ENCODE measurements at regions not wholly inside any gene's neighbourhood (a gene's known extent, or its start where the extent isn't known, plus 50 kb on each side); places are given as distances from the start of the nearest gene placed in this dataset.

GRCh38 chr20:54272901-54273488, 65.1 kb downstream of the PFDN4 start:
- H3K9me3 Mint-ChIP-seq, result no peaks in the 10 kb centered on the region
- no peak overlapping the region for H3K27ac Mint-ChIP-seq
- intact Hi-C loops (cut with micrococcal nuclease), result no loop called here
- peaks cover 17% of the 10 kb centered on the region for H3K27me3 Mint-ChIP-seq (ENCODE audit: low read depth)
- CTCF ChIA-PET, result no interaction called here
- H3K36me3 Mint-ChIP-seq (ENCODE audit: low read depth), result no peaks in the 10 kb centered on the region
- H3K4me3 Mint-ChIP-seq, result no peak overlapping the region
- peaks cover 20% of the 10 kb centered on the region for H3K4me1 Mint-ChIP-seq (ENCODE audit: low read depth)
- DNase-seq, result no peak

- H3K27me3 Mint-ChIP-seq (ENCODE audit: low read depth), result peaks cover 9% of the 10 kb centered on the region
- no peak for DNase-seq
- no peak overlapping the region for H3K4me3 Mint-ChIP-seq
- H3K27ac Mint-ChIP-seq, result no peak overlapping the region
- CTCF ChIA-PET, result no interaction called here
- intact Hi-C loops (cut with micrococcal nuclease), result no loop called here
- no peaks in the 10 kb centered on the region for H3K36me3 Mint-ChIP-seq (ENCODE audit: low read depth)
- peaks cover 19% of the 10 kb centered on the region for H3K4me1 Mint-ChIP-seq (ENCODE audit: low read depth)
- no peaks in the 10 kb centered on the region for H3K9me3 Mint-ChIP-seq
Observed at GRCh38 chr20:54275359-54276111, 67.6 kb downstream of the PFDN4 start.

- Mint-ChIP-seq H3K36me3 (ENCODE audit: low read depth) (no peaks in the 10 kb centered on the region), H3K9me3 (no peaks in the 10 kb centered on the region), H3K27me3 (ENCODE audit: low read depth) (peaks cover 7% of the 10 kb centered on the region), H3K4me1 (ENCODE audit: low read depth) (peaks cover 15% of the 10 kb centered on the region), H3K27ac (no peak overlapping the region), H3K4me3 (no peak overlapping the region)
- DNase-seq, result no peak
- CTCF ChIA-PET, result no interaction called here
- intact Hi-C loops (cut with micrococcal nuclease), result no loop called here
Observed at GRCh38 chr20:54276577-54277169, 68.8 kb downstream of the PFDN4 start.

- CTCF ChIA-PET, result interaction anchor here (0.6 kb wide), 2 partner anchors 100 to 238 kb away, joined by 3 read pairs; no protein-coding TSS in a partner anchor
Observed at GRCh38 chr20:54278262-54278661, 70.4 kb downstream of the PFDN4 start.

GRCh38 chr20:54282625-54283024, 74.7 kb downstream of the PFDN4 start:
- intact Hi-C loops (cut with micrococcal nuclease), result loop anchor here (10.0 kb wide), 1 partner anchor 688 kb away; the partner anchor contains the start of gene ZNF217
- Mint-ChIP-seq H3K27ac (no peak overlapping the region), H3K4me3 (no peak overlapping the region), H3K27me3 (ENCODE audit: low read depth) (no peaks in the 10 kb centered on the region), H3K4me1 (ENCODE audit: low read depth) (peaks cover 22% of the 10 kb centered on the region), H3K36me3 (ENCODE audit: low read depth) (peaks cover 5% of the 10 kb centered on the region), H3K9me3 (peaks cover 3% of the 10 kb centered on the region)
- CTCF ChIA-PET, result no interaction called here
- DNase-seq, result no peak

More at GRCh38 chr20:54278262-54278661, 70.4 kb downstream of the PFDN4 start:
- H3K27me3 Mint-ChIP-seq (ENCODE audit: low read depth), result no peaks in the 10 kb centered on the region
- no peaks in the 10 kb centered on the region for H3K9me3 Mint-ChIP-seq
- DNase-seq, result no peak
- peaks cover 12% of the 10 kb centered on the region for H3K4me1 Mint-ChIP-seq (ENCODE audit: low read depth)
- H3K36me3 Mint-ChIP-seq (ENCODE audit: low read depth), result no peaks in the 10 kb centered on the region
- H3K4me3 Mint-ChIP-seq, result no peak overlapping the region
- intact Hi-C loops (cut with micrococcal nuclease), result no loop called here
- H3K27ac Mint-ChIP-seq, result no peak overlapping the region

- Mint-ChIP-seq H3K36me3 (ENCODE audit: low read depth) (peaks cover 5% of the 10 kb centered on the region), H3K4me3 (no peak overlapping the region), H3K4me1 (ENCODE audit: low read depth) (peaks cover 24% of the 10 kb centered on the region), H3K9me3 (peaks cover 4% of the 10 kb centered on the region), H3K27ac (no peak overlapping the region), H3K27me3 (ENCODE audit: low read depth) (no peaks in the 10 kb centered on the region)
- intact Hi-C loops (cut with micrococcal nuclease), result loop anchor here (10.0 kb wide), 1 partner anchor 688 kb away; the partner anchor contains the start of gene ZNF217
- CTCF ChIA-PET, result no interaction called here
- DNase-seq, result no peak
Observed at GRCh38 chr20:54283253-54283652, 75.4 kb downstream of the PFDN4 start.

- peaks cover 6% of the 10 kb centered on the region for H3K36me3 Mint-ChIP-seq (ENCODE audit: low read depth)
- peak overlapping the region; percentile 99 for H3K27ac Mint-ChIP-seq
- peaks cover 6% of the 10 kb centered on the region for H3K9me3 Mint-ChIP-seq
- peak; percentile 72 for DNase-seq
- CTCF ChIA-PET, result interaction anchor here (0.6 to 1.0 kb wide), 2 partner anchors 18 to 85 kb away, joined by 3 to 8 read pairs; no protein-coding TSS in a partner anchor
- H3K4me1 Mint-ChIP-seq (ENCODE audit: low read depth), result peaks cover 29% of the 10 kb centered on the region
- H3K27me3 Mint-ChIP-seq (ENCODE audit: low read depth), result no peaks in the 10 kb centered on the region
- peak overlapping the region; percentile 85 for H3K4me3 Mint-ChIP-seq
- intact Hi-C loops (cut with micrococcal nuclease), result loop anchor here (1.0 to 10.0 kb wide), 7 partner anchors 18 to 690 kb away; partner anchors contain the start of gene ZNF217
Observed at GRCh38 chr20:54284928-54285704, 77.2 kb downstream of the PFDN4 start.

GRCh38 chr20:54290636-54291035, 82.7 kb downstream of the PFDN4 start:
- no peak overlapping the region for H3K27ac Mint-ChIP-seq
- H3K4me1 Mint-ChIP-seq (ENCODE audit: low read depth), result peaks cover 40% of the 10 kb centered on the region
- H3K4me3 Mint-ChIP-seq, result no peak overlapping the region
- H3K36me3 Mint-ChIP-seq (ENCODE audit: low read depth), result peaks cover 5% of the 10 kb centered on the region
- H3K9me3 Mint-ChIP-seq, result peaks cover 3% of the 10 kb centered on the region
- CTCF ChIA-PET, result no interaction called here
- intact Hi-C loops (cut with micrococcal nuclease), result no loop called here
- DNase-seq, result no peak
- peaks cover 24% of the 10 kb centered on the region for H3K27me3 Mint-ChIP-seq (ENCODE audit: low read depth)

GRCh38 chr20:54291339-54292010, 83.6 kb downstream of the PFDN4 start:
- H3K9me3 Mint-ChIP-seq, result peaks cover 6% of the 10 kb centered on the region
- intact Hi-C loops (cut with micrococcal nuclease), result no loop called here
- H3K27ac Mint-ChIP-seq, result no peak overlapping the region
- CTCF ChIA-PET, result interaction anchor here (1.6 kb wide), 1 partner anchor 28 kb away, joined by 4 read pairs; no protein-coding TSS in a partner anchor
- peaks cover 28% of the 10 kb centered on the region for H3K27me3 Mint-ChIP-seq (ENCODE audit: low read depth)
- no peak overlapping the region for H3K4me3 Mint-ChIP-seq
- H3K36me3 Mint-ChIP-seq (ENCODE audit: low read depth), result peaks cover 2% of the 10 kb centered on the region
- peaks cover 38% of the 10 kb centered on the region for H3K4me1 Mint-ChIP-seq (ENCODE audit: low read depth)
- no peak for DNase-seq

GRCh38 chr20:54292185-54292584, 84.3 kb downstream of the PFDN4 start:
- Mint-ChIP-seq H3K36me3 (ENCODE audit: low read depth) (peaks cover 2% of the 10 kb centered on the region), H3K4me3 (no peak overlapping the region), H3K9me3 (peaks cover 6% of the 10 kb centered on the region), H3K27ac (no peak overlapping the region), H3K27me3 (ENCODE audit: low read depth) (peaks cover 31% of the 10 kb centered on the region), H3K4me1 (ENCODE audit: low read depth) (peaks cover 38% of the 10 kb centered on the region)
- intact Hi-C loops (cut with micrococcal nuclease), result no loop called here
- CTCF ChIA-PET, result interaction anchor here (1.6 kb wide), 1 partner anchor 28 kb away, joined by 4 read pairs; no protein-coding TSS in a partner anchor
- no peak for DNase-seq

GRCh38 chr20:54293526-54293925, 85.6 kb downstream of the PFDN4 start:
- CTCF ChIA-PET, result no interaction called here
- H3K4me1 Mint-ChIP-seq (ENCODE audit: low read depth), result peaks cover 35% of the 10 kb centered on the region
- no peak overlapping the region for H3K27ac Mint-ChIP-seq
- peaks cover 3% of the 10 kb centered on the region for H3K9me3 Mint-ChIP-seq
- H3K4me3 Mint-ChIP-seq, result no peak overlapping the region
- no peak for DNase-seq
- peaks cover 32% of the 10 kb centered on the region for H3K27me3 Mint-ChIP-seq (ENCODE audit: low read depth)
- H3K36me3 Mint-ChIP-seq (ENCODE audit: low read depth), result peaks cover 2% of the 10 kb centered on the region
- intact Hi-C loops (cut with micrococcal nuclease), result no loop called here
